ENCODE measurements at regions not wholly inside any gene's neighbourhood (a gene's known extent, or its start where the extent isn't known, plus 50 kb on each side); places are given as distances from the start of the nearest gene placed in this dataset.

DNA sequence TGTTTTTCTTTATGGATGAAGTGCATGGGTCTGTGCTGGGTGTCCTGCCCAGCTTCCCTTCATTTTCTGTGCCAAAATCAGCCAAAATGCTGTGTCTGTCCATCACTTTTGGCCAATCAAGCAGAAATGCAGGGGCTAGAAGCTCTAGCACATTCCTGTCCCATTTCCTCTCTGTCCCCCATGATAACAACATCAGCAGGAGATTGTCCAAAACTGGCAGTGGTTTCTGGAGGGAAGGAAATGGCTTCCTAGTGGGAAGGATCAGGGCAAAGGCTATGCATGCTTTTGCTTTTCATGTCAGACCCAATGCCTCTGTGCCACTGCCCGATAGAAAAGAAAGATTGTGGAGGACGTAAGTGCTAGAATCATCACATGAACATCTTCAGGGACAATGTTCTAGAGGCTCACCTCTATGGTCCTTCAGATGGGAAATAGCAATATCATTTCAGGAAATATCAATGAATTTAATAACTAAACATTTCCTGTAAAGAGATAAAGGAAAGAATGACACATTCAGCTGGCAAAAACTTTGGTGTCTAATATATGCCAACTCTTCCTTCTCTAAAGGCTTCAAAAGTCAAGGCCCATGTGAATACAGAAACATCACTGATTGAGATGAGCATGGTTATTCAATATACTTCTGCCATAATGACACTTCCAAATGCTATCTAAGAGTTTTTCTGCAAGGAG is 107.5 kb downstream of the SETD4 start:
- H2AFZ ChIP-seq (ENCODE audit: low read depth, low read length): no peak overlapping the region
- ChIA-PET CTCF (no interaction called here), POLR2A (no interaction called here)
- no peak overlapping the region for H3K4me3 ChIP-seq (replicated peaks in 1 of 3; ENCODE audit: insufficient read depth in 1 of 3, low read depth in 1 of 3, low read length in 3 of 3)
- H3K27me3 ChIP-seq (ENCODE audit: control insufficient read depth in 2 of 2, insufficient read depth in 2 of 2, low read length in 2 of 2): peaks cover 12 to 15% of the 10 kb centered on the region in 2 experiments
- TF ChIP-seq POLR2AphosphoS5 (IDR thresholded peaks at IDR 0.05; ENCODE audit: insufficient read depth, low read depth, low read length): no peak
- no peak for TF ChIP-seq POLR2A (IDR thresholded peaks at IDR 0.05; ENCODE audit: low read depth, low read length)
- TF ChIP-seq MYC (IDR thresholded peaks at IDR 0.05; ENCODE audit: low read depth, low read length): no peak
- TF ChIP-seq, protein P1, sequence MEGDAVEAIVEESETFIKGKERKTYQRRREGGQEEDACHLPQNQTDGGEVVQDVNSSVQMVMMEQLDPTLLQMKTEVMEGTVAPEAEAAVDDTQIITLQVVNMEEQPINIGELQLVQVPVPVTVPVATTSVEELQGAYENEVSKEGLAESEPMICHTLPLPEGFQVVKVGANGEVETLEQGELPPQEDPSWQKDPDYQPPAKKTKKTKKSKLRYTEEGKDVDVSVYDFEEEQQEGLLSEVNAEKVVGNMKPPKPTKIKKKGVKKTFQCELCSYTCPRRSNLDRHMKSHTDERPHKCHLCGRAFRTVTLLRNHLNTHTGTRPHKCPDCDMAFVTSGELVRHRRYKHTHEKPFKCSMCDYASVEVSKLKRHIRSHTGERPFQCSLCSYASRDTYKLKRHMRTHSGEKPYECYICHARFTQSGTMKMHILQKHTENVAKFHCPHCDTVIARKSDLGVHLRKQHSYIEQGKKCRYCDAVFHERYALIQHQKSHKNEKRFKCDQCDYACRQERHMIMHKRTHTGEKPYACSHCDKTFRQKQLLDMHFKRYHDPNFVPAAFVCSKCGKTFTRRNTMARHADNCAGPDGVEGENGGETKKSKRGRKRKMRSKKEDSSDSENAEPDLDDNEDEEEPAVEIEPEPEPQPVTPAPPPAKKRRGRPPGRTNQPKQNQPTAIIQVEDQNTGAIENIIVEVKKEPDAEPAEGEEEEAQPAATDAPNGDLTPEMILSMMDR (IDR thresholded peaks at IDR 0.05; ENCODE audit: extremely low read depth in 1 of 2, insufficient read depth in 1 of 2, low read depth in 1 of 2, low read length in 2 of 2): no peak
- no peak for TF ChIP-seq FOS (IDR thresholded peaks at IDR 0.05; ENCODE audit: borderline replicate concordance, insufficient read depth, low read length)
- no peak for TF ChIP-seq JUN (IDR thresholded peaks at IDR 0.05; ENCODE audit: borderline replicate concordance, insufficient read depth, insufficient read length, low read depth)
- TF ChIP-seq, protein P2, sequence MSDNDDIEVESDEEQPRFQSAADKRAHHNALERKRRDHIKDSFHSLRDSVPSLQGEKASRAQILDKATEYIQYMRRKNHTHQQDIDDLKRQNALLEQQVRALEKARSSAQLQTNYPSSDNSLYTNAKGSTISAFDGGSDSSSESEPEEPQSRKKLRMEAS (IDR thresholded peaks at IDR 0.05; ENCODE audit: insufficient read depth, insufficient read length): no peak
- no peak for TF ChIP-seq EZH2 (IDR thresholded peaks at IDR 0.05; ENCODE audit: borderline replicate concordance, low read depth, low read length, severe bottlenecking)
- TF ChIP-seq GATA2 (IDR thresholded peaks at IDR 0.05; ENCODE audit: insufficient read depth, insufficient read length, low read depth, low read length): no peak
- no peaks in the 10 kb centered on the region for H3K4me1 ChIP-seq (ENCODE audit: control insufficient read depth, extremely low read depth, insufficient read depth, low read length)
- no peaks in the 10 kb centered on the region for H3K36me3 ChIP-seq (ENCODE audit: control insufficient read depth in 2 of 2, extremely low read depth in 1 of 2, insufficient read depth in 2 of 2, low read length in 2 of 2)
- FAIRE-seq: peak; percentile 42
- BruUV-seq (replicated peaks): no TSS peak
- no peak overlapping the region for H3K9ac ChIP-seq (replicated peaks; ENCODE audit: extremely low read depth, insufficient read depth, low read length)
- H3K9me3 ChIP-seq (replicated peaks; ENCODE audit: control insufficient read depth, insufficient read depth, low read length): no peaks in the 10 kb centered on the region
- H3K4me2 ChIP-seq (ENCODE audit: insufficient read depth, low read length): no peak overlapping the region
- no peaks in the 10 kb centered on the region for H3K79me2 ChIP-seq (ENCODE audit: control insufficient read depth, insufficient read depth, low read length)
- intact Hi-C loops (cut with micrococcal nuclease) (no loop called here), dilution Hi-C loops (cut with MboI; ENCODE audit: extremely low pct_ligation_motif_present, low sequenced_read_pairs) (no loop called here)
- H3K27ac ChIP-seq (ENCODE audit: insufficient read depth, low read depth, low read length): no peak overlapping the region
- H4K20me1 ChIP-seq (replicated peaks; ENCODE audit: control insufficient read depth, extremely low read depth, insufficient read depth, low read length): no peaks in the 10 kb centered on the region
- DNase-seq (ENCODE audit: low read depth, low spot score): no peak
- H3K9me1 ChIP-seq (replicated peaks; ENCODE audit: control insufficient read depth, extremely low read depth, insufficient read depth, low read length): no peaks in the 10 kb centered on the region

All from endothelial cell of umbilical vein (primary cell).